GM20000 (cell line): ENCODE measurements at regions not wholly inside any gene's neighbourhood (a gene's known extent, or its start where the extent isn't known, plus 50 kb on each side); places are given as distances from the start of the nearest gene placed in this dataset.

Experiments
- DNase-seq: peaks from one replicate; pipeline ENCODE4 v3.0.0; 2012; ENCODE audit warnings: low spot score
- CTCF ChIP-seq: IDR thresholded peaks from 2 replicates; pipeline ENCODE4 v1.5.1; 2012; ENCODE audit warnings: mild to moderate bottlenecking, control low read depth; ENCODE audit errors: extremely low read depth, missing control alignments

GRCh38 chr13:21998279-21998990 is 327.6 kb downstream of the FGF9 start:
- TF ChIP-seq CTCF = no peak
- no peak for DNase-seq

DNA sequence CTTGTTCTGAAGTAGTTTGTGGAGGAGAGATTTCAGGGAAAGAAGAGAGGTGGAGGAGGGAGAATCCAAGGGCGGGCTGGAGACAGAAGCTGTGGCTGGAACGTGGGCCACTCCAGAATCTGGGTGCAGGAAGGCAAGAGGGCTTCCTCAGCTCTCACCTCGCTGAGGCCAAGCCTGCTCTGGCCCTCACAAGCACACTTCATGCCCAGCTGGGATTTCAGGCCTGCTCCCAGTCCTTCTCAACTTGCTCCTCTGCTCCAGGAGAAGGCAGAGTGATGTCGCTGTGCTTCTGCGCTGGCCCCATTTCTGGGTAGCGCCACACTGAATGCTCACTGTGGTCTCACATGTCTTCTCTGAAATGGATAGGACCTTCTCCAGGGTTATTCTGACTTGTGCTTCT is 328.8 kb downstream of the FGF9 start:
- DNase-seq = no peak
- TF ChIP-seq CTCF = no peak

DNA sequence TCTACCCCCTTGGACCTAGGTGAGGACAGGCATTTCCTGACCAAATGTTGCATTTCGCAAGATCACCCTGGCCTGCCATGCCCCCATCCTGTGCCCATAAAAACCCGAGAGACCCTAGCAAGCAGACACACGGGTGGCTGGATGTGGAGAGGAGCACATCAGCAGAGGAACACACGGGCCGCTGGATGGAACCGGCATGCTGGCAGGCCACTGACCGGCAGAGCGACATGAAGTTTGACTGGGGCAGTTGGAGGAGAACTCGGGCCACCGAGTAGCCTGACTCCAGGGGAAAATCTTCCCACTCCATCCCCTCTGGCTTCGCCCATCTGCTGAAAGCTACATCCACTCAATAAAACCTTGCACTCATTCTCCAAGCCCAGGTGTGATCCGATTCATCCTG is 329.3 kb downstream of the FGF9 start:
- TF ChIP-seq CTCF = no peak
- no peak for DNase-seq

GRCh38 chr13:22001336-22001735 is 330.5 kb downstream of the FGF9 start:
- TF ChIP-seq CTCF = no peak
- DNase-seq = no peak

GRCh38 chr13:22002893-22003292 is 332.0 kb downstream of the FGF9 start:
- DNase-seq = no peak
- no peak for TF ChIP-seq CTCF

- TF ChIP-seq CTCF = no peak
- no peak for DNase-seq
Observed at GRCh38 chr13:22009500-22009899, 338.6 kb downstream of the FGF9 start.

DNA sequence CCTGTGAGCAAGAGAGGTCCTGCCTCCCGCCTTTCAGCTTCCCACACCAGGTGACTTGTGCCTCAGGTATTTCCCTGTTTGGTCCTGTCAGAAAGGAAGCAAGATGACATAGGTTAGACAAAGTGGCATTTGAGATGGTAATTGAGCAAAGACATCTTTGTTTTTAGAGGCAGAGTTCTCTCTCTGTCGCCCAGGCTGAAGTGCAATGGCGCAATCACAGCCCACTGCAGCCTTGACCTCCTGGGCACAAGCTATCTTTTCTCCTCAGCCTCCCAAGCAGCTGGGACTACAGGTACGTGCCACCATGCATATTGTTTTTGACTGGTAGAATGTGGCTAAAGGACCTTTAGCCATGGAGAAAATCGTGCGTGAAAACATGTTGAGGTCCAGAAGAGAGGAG is 339.1 kb downstream of the FGF9 start:
- DNase-seq = no peak
- TF ChIP-seq CTCF = no peak
